ENCODE measurements at regions not wholly inside any gene's neighbourhood (a gene's known extent, or its start where the extent isn't known, plus 50 kb on each side); places are given as distances from the start of the nearest gene placed in this dataset.
"Not testable (repeated sequence)": the region's sequence is repeated elsewhere in the genome, so short reads cannot be mapped to it uniquely, and the experiment has no call there.

DNA sequence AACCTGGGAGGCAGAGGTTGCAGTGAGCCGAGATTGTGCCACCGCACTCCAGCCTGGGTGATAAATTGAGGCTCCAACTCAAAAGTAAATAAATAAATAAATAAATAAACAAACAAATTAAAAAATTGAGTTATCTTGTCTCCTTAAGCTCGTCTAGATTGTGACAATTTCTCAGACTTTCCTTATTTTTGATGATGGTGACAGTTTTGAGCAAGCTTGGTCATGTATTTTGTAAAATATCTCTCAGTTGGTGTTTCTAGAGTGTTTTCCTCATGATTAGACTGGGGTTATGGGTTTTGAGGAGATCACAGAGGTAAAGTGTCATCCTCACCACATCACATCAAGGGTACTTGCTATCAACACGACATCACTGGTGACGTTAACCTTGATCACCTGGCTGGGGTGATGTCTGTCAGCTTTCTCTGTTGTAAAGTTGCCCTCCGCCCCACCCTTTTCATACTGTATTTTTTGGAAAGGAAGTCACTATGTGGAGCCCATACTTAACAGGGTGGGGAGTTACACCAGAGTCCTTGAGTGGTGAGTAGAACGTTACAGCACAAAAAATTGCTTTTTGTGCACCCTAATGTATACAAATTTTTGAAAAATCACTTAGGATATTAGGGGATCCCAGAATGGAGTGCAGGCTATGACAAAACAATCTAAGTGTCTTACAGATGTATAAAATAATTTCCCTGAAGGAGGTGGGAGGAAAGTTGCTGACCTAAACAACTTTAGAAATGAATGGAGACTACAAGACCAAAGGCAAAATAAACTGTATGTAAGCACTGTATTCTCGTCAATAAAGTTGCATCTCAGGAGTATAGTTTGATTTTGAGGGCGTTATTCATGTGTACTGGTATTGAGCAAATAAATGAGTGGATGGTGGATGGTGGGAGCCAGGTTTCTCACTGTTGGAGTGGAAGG lies 116.4 kb upstream of the SGK1 start:
- POLR2A ChIA-PET = no interaction called here
- no peak for DNase-seq (ENCODE audit: extremely low spot score)
- no peak for TF ChIP-seq CTCF (IDR thresholded peaks at IDR 0.05; ENCODE audit: control extremely low read depth, extremely low read depth, low read depth, missing control alignments)
- CTCF ChIA-PET = interaction anchor here (0.8 to 1.1 kb wide), 2 partner anchors 13 to 63 kb away, joined by 3 read pairs; no protein-coding TSS in a partner anchor

- no peak for DNase-seq (ENCODE audit: extremely low spot score)
- POLR2A ChIA-PET = interaction anchor here (0.7 kb wide), 1 partner anchor 147 kb away, joined by 4 read pairs; no protein-coding TSS in a partner anchor
- CTCF ChIA-PET = interaction anchor here (1.4 kb wide), 1 partner anchor 23 kb away, joined by 4 read pairs; no protein-coding TSS in a partner anchor
- no peak for TF ChIP-seq CTCF (IDR thresholded peaks at IDR 0.05; ENCODE audit: control extremely low read depth, extremely low read depth, low read depth, missing control alignments)
Observed at GRCh38 chr6:134432036-134432435, 114.1 kb upstream of the SGK1 start.

DNA sequence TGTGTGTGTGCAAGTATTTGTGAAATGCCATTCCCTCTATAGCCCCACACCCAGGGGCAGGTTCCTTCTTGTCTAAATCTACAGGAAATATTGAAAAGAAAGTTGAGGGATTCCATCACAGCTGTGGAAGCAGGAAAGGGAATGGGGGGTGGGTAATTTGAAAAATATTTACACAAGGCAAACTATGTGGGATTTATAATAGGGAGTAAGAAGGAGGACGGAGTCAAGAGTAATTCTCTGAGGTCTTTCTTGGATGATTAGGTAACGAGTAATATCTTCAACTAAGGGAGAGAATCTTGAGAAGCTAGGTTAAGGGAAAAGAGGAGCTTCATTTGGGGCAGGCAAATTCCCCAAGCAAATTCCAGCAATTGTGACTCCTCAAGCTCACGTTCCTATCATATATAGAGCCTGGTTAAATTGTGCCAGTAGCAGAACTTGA lies 113.5 kb upstream of the SGK1 start:
- ChIA-PET CTCF (no interaction called here), POLR2A (interaction anchor here (0.7 kb wide), 1 partner anchor 148 kb away, joined by 4 read pairs; no protein-coding TSS in a partner anchor)
- no peak for TF ChIP-seq CTCF (IDR thresholded peaks at IDR 0.05; ENCODE audit: control extremely low read depth, extremely low read depth, low read depth, missing control alignments)
- DNase-seq (ENCODE audit: extremely low spot score) = no peak

DNA sequence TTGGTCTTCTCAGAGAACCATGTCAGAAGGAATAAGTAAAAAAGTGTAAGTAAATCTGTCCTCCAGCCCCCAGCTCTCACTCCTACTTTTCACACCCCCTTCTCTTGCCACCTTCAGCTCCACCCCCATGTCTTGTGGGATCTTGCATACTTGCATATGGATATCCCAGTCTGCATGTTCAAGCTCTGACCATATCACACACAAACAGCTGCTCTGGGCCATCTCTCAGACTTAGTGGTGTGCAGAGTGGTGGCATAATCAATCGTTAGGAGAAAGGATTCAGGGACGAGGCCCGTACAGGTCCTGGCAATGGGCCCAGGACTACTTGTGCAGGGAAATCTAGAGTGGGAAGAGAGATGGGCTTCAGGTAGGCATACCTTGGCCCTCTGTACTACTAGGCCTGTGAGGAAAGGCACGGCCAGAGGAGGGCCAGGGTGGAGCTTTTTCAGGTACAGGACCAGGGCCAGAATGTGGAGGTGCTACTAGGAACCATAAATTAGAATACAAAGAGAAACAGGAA lies 112.0 kb upstream of the SGK1 start:
- no peak for DNase-seq (ENCODE audit: extremely low spot score)
- ChIA-PET POLR2A (no interaction called here), CTCF (interaction anchor here (1.3 kb wide), 1 partner anchor 11 kb away, joined by 3 read pairs; no protein-coding TSS in a partner anchor)
- TF ChIP-seq CTCF (IDR thresholded peaks at IDR 0.05; ENCODE audit: control extremely low read depth, extremely low read depth, low read depth, missing control alignments) = no peak

DNA sequence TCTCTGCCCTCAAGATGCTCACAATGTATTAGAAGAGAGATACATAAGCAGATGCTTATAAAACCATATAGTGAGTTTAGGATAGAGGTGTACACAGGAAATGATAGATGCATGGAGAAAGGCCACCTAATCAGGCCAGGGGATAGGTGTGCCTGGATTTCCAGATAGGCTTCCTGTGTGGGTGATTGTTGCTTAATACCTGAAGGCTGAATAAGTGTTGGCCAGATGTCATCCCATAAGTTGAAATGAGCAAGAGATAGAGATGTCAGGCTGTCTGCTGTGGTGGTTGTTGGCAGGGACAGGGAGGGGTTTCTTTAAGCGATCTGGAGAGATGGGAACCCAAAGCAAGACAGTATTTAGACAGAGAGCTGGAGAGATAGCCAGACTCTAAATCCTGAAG lies 109.8 kb upstream of the SGK1 start:
- POLR2A ChIA-PET = no interaction called here
- TF ChIP-seq CTCF (IDR thresholded peaks at IDR 0.05; ENCODE audit: control extremely low read depth, extremely low read depth, low read depth, missing control alignments) = no peak
- DNase-seq (ENCODE audit: extremely low spot score) = no peak
- CTCF ChIA-PET = no interaction called here

DNA sequence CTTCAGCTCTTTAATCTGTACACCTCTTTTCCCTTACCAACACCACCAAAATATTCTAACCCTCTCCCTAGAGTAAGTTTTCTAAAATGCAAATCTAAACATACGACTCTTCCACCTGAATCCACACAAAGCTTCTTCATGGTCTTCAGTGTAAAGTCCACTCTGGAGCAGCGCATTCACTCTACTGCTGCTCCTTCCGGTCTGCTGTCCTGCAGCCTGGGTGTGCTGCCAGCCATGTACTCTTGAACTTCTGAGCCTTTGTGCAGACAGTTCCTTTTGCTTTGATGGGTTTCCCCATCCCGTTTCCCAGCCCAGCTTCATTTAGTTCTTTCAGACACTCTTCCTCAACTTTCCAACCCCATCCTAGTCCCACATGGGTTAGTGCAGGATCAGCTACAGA lies 108.7 kb upstream of the SGK1 start:
- ChIA-PET CTCF (interaction anchor here (0.9 to 1.6 kb wide), 3 partner anchors 9 to 180 kb away, joined by 3 to 7 read pairs (median 3); no protein-coding TSS in a partner anchor), POLR2A (no interaction called here)
- no peak for DNase-seq (ENCODE audit: extremely low spot score)
- no peak for TF ChIP-seq CTCF (IDR thresholded peaks at IDR 0.05; ENCODE audit: control extremely low read depth, extremely low read depth, low read depth, missing control alignments)

GRCh38 chr6:134425917-134426316 lies 108.0 kb upstream of the SGK1 start:
- CTCF ChIA-PET = interaction anchor here (0.9 to 1.6 kb wide), 3 partner anchors 8 to 180 kb away, joined by 3 to 7 read pairs (median 3); no protein-coding TSS in a partner anchor
- POLR2A ChIA-PET; DNase-seq (ENCODE audit: extremely low spot score): not testable (repeated sequence)
